ENCODE measurements at regions not wholly inside any gene's neighbourhood (a gene's known extent, or its start where the extent isn't known, plus 50 kb on each side); places are given as distances from the start of the nearest gene placed in this dataset.

DNA sequence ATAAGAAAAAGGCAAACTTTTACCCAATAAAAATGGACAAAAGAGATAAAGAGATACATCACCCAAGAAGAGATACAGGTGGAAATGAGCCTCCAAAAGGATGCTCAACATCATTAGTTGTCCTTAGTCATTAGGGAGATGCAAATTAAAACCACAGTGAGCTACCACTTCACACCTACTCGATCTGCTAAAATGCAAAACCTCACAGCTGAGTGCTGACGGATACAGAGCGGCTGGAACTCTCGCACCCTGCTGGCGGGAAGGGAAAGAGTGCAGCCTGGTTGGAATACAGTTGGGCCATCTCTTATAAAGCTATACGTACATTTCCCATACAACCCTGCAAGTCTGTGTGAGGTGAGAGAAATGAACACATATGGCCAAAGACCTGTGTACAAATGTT lies 78.5 kb upstream of the PRR20G start:
- DNase-seq: no peak
- H3K27ac ChIP-seq: no peak overlapping the region
- no peaks in the 10 kb centered on the region for H3K36me3 ChIP-seq
- H3K9me3 ChIP-seq: peaks cover 0 to 5% (median 0%) of the 10 kb centered on the region in 3 donors
- TF ChIP-seq, protein P1, sequence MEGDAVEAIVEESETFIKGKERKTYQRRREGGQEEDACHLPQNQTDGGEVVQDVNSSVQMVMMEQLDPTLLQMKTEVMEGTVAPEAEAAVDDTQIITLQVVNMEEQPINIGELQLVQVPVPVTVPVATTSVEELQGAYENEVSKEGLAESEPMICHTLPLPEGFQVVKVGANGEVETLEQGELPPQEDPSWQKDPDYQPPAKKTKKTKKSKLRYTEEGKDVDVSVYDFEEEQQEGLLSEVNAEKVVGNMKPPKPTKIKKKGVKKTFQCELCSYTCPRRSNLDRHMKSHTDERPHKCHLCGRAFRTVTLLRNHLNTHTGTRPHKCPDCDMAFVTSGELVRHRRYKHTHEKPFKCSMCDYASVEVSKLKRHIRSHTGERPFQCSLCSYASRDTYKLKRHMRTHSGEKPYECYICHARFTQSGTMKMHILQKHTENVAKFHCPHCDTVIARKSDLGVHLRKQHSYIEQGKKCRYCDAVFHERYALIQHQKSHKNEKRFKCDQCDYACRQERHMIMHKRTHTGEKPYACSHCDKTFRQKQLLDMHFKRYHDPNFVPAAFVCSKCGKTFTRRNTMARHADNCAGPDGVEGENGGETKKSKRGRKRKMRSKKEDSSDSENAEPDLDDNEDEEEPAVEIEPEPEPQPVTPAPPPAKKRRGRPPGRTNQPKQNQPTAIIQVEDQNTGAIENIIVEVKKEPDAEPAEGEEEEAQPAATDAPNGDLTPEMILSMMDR (IDR thresholded peaks at IDR 0.05): no peak
- H3K27me3 ChIP-seq: peaks cover 0 to 25% of the 10 kb centered on the region in 2 donors
- no peaks in the 10 kb centered on the region for H3K4me1 ChIP-seq
- H3K4me3 ChIP-seq: no peak overlapping the region
- intact Hi-C loops (cut with DNase I; ENCODE audit: low total_unique reads): no loop called here

DNA sequence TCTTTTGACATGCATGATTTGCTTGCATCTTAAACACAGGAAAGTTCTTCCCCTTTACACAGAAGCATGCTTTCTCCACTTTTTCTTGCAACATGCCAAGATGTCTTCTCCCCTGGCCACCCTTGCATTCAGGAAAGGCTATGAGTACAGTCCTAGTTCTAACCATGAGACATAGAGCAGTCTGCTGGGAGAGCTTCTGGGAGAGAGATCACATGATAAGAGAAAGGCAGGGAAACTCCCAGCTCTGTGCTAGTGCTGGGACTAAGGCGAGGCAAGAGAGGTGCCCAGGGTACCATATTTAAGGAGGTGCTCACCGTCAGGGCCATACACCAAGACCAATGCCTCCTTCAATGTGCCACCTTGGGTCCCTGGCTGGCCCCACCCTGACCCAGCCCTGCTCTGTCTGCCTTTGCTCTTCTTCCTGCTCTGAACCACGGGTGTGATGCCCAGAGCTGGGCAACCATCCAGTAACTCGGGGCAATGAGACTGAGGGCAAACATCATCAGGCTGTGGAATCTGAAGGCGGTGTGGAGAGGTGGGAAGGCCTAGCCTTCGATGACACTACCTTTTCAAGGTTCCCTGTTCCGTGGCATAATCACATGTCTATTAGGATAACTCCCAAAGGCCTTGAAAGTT lies 77.4 kb upstream of the PRR20G start:
- Histone ChIP-seq H3K27me3 (peaks cover 0 to 17% of the 10 kb centered on the region in 2 donors), H3K36me3 (no peaks in the 10 kb centered on the region), H3K4me1 (no peaks in the 10 kb centered on the region), H3K9me3 (peaks cover 0 to 5% (median 0%) of the 10 kb centered on the region in 3 donors), H3K4me3 (no peak overlapping the region), H3K27ac (no peak overlapping the region)
- intact Hi-C loops (cut with DNase I; ENCODE audit: low total_unique reads): no loop called here
- DNase-seq: no peak
- TF ChIP-seq, protein P1 (IDR thresholded peaks at IDR 0.05): no peak

DNA sequence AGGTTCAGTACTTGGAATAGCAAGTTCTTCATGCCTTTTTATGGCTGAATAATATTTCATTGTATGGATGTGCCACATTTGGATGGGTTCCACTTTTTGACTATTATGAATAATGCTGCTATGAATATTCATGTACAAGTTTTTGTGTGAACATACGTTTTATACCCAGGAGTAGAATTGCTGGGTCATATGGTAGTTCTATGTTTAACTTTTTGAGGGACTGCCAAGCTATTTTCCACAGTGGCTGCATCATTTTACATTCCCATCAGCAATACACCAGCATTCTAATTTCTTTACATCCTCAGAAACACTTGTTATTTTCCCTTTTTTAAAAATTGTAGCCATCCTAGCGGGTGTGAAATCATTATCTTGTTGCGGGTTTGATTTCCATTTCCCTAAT lies 76.0 kb upstream of the PRR20G start:
- intact Hi-C loops (cut with DNase I; ENCODE audit: low total_unique reads): no loop called here
- Histone ChIP-seq H3K27me3 (peaks cover 0 to 8% of the 10 kb centered on the region in 2 donors), H3K4me3 (no peak overlapping the region), H3K27ac (no peak overlapping the region), H3K9me3 (peaks cover 0 to 5% (median 0%) of the 10 kb centered on the region in 3 donors), H3K4me1 (no peaks in the 10 kb centered on the region), H3K36me3 (no peaks in the 10 kb centered on the region)
- TF ChIP-seq, protein P1 (IDR thresholded peaks at IDR 0.05): no peak
- DNase-seq: no peak

DNA sequence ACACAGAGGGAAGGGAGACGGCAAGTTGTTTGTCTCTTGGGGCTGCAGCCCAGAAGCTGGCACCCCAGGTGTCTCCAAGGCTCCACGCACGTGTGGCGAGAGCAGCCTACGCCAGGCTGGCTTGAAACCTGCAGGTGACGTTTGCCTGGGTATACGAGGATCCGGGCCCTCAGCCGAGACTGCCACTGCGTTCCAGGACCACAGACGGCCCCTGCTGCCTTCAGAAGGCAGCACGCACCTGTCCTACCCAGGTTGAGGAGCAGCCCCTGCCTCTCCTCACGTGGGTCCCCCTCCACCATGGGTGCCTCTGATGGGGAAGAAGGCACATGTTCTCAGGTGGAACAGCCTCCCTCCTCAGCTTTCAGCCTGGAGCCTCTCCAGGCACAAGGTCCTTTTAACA lies 75.3 kb upstream of the PRR20G start:
- DNase-seq: no peak
- H3K27me3 ChIP-seq: peaks cover 0 to 8% of the 10 kb centered on the region in 2 donors
- H3K4me1 ChIP-seq: no peaks in the 10 kb centered on the region
- TF ChIP-seq, protein P1 (IDR thresholded peaks at IDR 0.05): no peak
- H3K36me3 ChIP-seq: no peaks in the 10 kb centered on the region
- H3K9me3 ChIP-seq: peaks cover 0 to 5% (median 0%) of the 10 kb centered on the region in 3 donors
- intact Hi-C loops (cut with DNase I; ENCODE audit: low total_unique reads): no loop called here
- H3K27ac ChIP-seq: no peak overlapping the region
- no peak overlapping the region for H3K4me3 ChIP-seq

DNA sequence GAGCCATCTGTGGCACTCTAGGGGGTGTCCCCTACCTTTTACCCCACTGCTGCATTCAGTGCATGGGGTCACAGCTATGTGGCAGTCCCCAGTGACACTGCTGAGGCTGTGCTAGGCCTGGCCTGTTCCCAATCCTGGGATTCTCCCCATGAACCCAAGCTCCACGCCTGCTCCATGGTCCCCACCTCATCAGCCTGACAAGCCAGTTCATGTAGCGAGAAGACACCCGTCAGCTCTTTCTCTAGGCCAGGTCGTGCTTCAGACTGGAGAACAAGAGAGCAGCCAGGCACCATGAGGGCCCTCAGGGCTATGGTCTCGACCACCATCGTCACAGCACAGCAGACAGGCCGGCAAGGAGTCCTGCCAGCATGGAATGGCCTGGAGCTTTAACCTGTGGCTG lies 72.8 kb upstream of the PRR20G start:
- Histone ChIP-seq H3K4me1 (no peaks in the 10 kb centered on the region), H3K9me3 (peaks cover 0 to 17% (median 0%) of the 10 kb centered on the region in 3 donors), H3K27ac (no peak overlapping the region), H3K4me3 (no peak overlapping the region), H3K36me3 (no peaks in the 10 kb centered on the region), H3K27me3 (peaks cover 0 to 8% of the 10 kb centered on the region in 2 donors)
- intact Hi-C loops (cut with DNase I; ENCODE audit: low total_unique reads): no loop called here
- TF ChIP-seq, protein P1 (IDR thresholded peaks at IDR 0.05): no peak
- no peak for DNase-seq
